Activated CD4-positive, alpha-beta T cell treated with anti-CD3 and anti-CD28 coated beads for 24 hours (primary cell): ENCODE measurements at regions not wholly inside any gene's neighbourhood (a gene's known extent, or its start where the extent isn't known, plus 50 kb on each side); places are given as distances from the start of the nearest gene placed in this dataset.
"Not testable (repeated sequence)": the region's sequence is repeated elsewhere in the genome, so short reads cannot be mapped to it uniquely, and the experiment has no call there.

Source experiments
- DNase-seq, 2 donors: peaks; one replicate each; pipeline ENCODE4 v3.0.0-alpha.2; 2020; ENCODE audit warnings: low read depth in 2 of 2

DNA sequence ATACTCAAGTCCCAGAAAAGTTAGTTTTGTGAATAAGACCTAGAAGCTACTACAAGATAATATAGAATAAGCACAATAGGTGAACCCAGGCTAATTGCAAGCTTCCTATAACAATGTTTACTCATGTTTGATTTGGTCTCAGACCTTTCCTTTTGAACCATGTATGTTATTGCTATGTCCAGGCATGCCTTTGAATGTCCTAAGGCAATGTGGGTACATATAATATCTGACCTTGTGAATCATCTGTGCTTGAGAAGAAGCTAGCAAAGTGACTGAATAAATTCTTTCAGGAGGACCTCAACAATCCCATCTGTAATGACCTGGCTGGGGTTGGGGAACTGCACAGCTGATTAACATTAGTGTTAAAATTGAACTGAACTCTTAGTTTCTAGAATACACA, 1285.9 kb upstream of the CELF4 start:
- no peak for DNase-seq

GRCh38 chr18:38847326-38847725, 1281.7 kb upstream of the CELF4 start:
- DNase-seq: no peak

- no peak for DNase-seq
Observed at GRCh38 chr18:38843291-38843690, 1277.7 kb upstream of the CELF4 start.

- DNase-seq: no peak
Observed at GRCh38 chr18:38826247-38826646, 1260.6 kb upstream of the CELF4 start.

GRCh38 chr18:38811209-38811608, 1245.6 kb upstream of the CELF4 start:
- no peak for DNase-seq

DNA sequence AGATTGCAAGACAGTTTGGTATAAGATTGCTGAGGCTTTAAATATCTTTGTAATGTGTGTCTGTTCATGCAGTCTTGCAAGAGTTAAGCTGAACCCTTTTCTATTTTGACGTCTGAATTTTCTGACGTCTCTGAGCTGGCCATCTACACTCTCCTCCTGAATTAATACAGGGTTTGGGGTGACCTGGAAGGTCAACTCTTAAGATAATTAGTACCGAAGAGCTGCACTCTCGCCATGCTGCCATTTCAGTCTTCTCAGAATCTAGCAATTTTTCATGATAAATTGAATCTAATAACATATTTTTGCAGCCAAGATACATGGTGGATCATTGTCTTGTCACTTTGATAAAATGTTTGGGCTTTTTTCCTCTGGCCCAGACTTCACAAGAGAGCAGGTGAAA, 1245.2 kb upstream of the CELF4 start:
- no peak for DNase-seq

DNA sequence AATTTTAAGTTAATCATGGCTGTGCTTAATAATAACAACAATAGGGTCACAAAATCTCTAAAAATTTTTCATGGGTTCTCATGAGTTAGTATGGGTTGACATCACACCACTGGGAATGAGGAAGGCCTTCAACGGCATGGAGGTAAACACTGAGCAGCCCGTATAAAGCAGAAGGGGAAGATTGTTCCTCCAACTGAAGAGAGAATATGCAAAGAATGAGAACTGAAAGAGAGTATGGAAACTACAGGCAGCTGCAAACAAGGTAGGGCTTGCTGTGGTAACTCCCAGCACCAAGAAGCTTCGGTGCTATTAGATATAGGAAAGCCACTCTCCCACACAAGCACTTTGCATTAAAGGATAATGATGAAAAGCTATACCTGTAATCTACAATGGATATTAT, 1242.3 kb upstream of the CELF4 start:
- DNase-seq: no peak

DNA sequence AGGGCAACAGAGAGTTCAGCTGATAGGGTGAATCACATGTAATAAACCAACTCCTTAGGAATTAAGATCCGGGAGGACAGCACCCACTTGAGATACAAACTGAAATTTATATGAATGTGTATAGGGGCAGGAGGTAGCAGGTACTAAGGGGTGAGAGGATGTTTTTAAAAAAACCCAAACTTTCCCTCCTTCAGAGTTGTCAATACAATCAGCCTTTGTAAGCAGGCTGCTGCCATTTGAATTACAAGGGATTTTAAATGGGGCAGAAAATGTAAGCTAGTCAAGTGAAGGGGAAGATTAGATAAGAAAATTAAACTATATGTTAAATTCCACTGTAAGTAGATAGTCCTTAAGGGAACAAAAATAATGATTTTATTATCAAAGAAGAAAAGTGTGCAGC, 1239.7 kb upstream of the CELF4 start:
- DNase-seq: no peak

DNA sequence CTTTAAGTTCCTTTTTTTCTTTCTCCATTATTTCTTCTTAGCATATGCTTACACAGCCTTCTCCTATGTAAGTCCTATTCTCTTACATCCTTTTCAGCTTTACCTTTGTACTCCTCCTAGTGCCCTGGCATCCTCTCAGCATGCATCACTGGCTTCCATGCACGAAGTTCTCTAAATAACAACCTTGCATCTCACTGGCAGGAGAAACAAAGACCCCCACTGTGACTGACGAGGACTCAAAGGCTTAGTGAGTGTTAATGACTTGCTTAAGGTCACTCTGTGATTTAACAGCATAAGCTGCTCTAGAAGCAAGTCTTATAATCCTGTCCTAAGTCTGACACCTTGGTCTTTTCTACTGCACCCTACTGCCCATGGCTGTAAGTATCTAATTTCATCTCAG, 1236.0 kb upstream of the CELF4 start:
- DNase-seq: no peak

DNA sequence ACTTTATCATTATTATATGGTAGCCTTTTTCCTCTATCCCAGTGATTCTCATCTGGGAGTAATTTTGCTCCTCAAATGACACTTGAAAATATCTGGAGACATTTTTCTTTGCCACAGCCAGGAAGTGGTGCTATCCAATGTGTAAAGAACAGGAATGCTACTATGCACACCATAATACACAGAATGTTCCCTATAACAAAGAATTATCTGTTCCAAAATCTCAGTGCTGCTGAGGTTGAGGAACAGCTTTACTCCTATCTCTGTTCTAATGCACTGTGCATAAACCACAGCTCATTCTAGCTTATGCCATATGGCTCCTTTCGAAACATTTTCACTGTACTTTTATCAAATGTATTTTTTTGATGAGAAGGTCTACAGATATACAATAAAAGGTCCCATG, 1231.2 kb upstream of the CELF4 start:
- DNase-seq: no peak

DNA sequence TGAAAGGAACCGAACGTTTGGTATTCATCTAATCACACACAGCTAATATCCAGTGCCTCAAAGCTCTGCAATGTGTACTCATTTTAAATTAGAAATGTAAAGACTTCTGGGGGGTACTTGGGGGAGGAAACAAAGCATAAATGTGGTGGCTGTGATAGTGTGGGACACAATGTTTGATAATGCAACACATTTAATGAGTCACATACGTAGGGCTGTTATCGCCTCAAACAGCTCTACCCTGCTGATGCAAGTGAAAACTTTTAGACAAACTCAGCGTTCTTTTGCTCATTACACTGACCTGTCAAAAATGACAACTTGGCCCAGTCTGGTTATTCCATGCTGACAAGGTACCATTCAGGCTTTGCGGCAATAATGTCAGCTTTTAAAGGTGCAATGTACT, 1227.1 kb upstream of the CELF4 start:
- no peak for DNase-seq

DNA sequence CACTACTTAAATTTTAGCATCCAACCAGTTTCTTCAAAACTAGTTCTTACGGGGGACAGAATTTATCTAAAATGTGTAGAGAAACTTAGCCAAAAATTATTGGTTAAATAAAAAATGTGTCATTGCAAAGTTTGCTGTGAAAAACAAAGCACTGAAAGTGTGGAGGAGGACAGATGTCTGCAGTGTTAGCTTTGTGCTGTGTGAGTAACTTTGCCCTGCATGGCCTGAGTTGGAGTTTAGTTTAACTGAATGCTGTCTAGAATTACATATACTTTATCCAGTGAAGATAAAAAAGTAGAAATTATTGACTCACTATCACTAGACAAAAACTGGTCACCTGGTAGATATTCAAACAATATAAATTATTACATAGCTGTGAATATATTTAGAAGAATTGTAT, 1225.2 kb upstream of the CELF4 start:
- no peak for DNase-seq

DNA sequence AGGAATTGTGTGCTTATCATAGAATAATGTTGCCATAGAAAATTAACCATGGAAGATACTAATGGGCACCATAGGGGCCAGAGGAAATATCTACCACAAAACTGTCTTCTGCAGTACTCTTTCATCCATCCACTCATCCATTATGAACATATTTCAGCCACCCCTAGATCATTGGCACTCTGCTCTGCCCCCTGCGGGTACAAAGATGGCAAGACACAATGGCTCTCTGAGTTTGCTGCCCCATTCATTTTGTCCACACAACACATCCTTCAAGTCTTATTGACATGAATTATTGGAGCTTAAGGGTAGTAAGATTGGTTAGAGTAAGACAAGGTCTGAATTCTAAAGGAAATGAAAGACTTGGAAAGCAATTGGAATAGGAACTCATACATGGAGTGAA, 1224.7 kb upstream of the CELF4 start:
- no peak for DNase-seq

- DNase-seq: no peak
Observed at GRCh38 chr18:38789141-38789540, 1223.5 kb upstream of the CELF4 start.

DNA sequence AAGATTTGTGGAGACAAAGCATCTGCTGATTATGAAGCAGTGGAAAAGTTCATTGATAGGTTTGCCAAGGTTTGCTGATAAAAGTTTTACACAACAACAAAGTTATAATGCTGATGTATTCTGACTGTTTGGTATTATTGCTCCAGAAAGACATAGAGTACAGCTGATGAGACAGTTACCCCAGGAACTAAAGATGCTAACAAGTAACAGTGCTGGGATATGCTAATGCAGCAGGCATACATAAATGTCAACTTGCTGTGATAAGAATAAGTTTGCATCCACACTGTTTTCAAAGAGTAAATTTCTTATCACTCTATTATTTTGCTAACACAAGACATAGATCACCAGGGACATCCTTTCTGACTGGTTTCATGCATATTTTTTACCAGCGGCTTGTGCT, 1221.3 kb upstream of the CELF4 start:
- DNase-seq: no peak

GRCh38 chr18:38771620-38772019, 1206.0 kb upstream of the CELF4 start:
- DNase-seq: not testable (repeated sequence)

DNA sequence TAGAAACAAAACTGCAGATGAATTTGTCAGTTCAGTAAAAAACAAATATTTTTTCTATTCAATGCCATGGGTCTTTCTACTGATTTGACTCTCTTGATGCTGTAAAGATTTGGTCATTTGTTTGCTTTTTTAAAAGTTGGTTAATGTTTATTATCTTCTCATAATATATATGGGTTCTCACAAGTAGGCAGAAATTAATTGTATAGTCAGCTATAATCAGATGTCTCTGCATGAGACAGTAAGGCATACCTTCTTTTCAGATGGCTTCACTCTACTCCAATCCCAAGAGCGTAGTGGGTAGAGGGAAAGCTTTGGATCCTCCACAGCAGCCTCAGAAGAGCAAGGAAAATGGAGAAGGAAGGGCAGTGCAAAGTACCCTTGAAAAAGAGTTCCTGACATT, 1202.9 kb upstream of the CELF4 start:
- no peak for DNase-seq

GRCh38 chr18:38759457-38759856, 1193.9 kb upstream of the CELF4 start:
- DNase-seq: no peak

DNA sequence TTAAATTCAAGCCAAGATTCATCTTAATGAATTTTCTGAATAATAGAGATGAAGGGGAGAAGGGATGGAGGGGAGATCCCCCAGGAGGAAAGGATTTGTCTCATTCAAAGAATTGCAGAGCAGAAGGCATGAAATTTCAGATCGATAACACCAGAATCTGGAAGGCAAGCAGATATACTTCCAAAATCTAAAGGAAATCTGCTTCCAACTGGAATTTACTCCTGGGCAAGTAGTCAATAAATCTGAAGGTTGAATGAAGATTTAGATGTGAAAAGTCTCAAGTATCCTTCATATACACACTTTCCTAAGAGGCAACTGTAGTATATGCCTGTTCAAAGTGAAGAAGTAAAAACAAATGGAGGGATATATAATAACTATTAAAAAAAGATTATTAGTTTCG, 1190.8 kb upstream of the CELF4 start:
- DNase-seq: no peak

- DNase-seq: no peak
Observed at GRCh38 chr18:38752430-38752829, 1186.8 kb upstream of the CELF4 start.

DNA sequence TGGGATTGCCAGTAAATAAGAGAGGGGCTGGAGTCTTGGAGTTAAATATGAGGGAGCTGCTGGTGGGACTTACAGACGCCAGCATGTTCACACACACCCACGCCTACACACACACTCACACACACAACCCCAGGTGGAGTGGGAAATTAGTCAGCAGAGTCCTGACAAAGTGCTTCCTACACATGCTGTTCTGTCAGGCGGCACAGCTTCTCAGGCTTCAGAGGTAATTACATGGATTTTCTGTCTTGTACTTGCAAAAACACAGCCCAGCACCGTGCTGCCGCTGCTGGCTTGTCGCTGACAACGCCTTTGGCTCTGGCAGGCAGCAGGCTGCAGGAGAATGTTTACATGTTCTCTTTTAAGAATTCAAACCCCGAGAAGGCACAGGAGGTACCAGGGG, 1186.3 kb upstream of the CELF4 start:
- DNase-seq: no peak

GRCh38 chr18:38751211-38751610, 1185.6 kb upstream of the CELF4 start:
- DNase-seq: no peak

GRCh38 chr18:38750751-38751150, 1185.2 kb upstream of the CELF4 start:
- DNase-seq: no peak

GRCh38 chr18:38747153-38747552, 1181.6 kb upstream of the CELF4 start:
- DNase-seq: no peak

- DNase-seq: not testable (repeated sequence)
Observed at GRCh38 chr18:38720181-38720580, 1154.6 kb upstream of the CELF4 start.
